CD4-positive, CD25-positive, alpha-beta regulatory T cell (primary cell): ENCODE measurements at regions not wholly inside any gene's neighbourhood (a gene's known extent, or its start where the extent isn't known, plus 50 kb on each side); places are given as distances from the start of the nearest gene placed in this dataset.
"Not testable (repeated sequence)": the region's sequence is repeated elsewhere in the genome, so short reads cannot be mapped to it uniquely, and the experiment has no call there.

Experiments used
- ATAC-seq, 2 donors: fragments of 150-1000 bp; cut with Tn5 transposase; one replicate each; pipeline ENCODE4 v1.10.0; 2021; ENCODE audit warnings: low read depth in 2 of 2, moderate number of reproducible peaks in 2 of 2, moderate library complexity in 1 of 2
- DNase-seq, 3 donors: peaks; one replicate each; pipeline versions ENCODE4 v3.0.0 to v3.0.0-alpha.2; 2012 to 2022; ENCODE audit warnings: mixed read lengths in 1 of 3
- H3K27ac ChIP-seq: one replicate; pipeline ENCODE4 v1.7.0; 2013; ENCODE audit warnings: mild to moderate bottlenecking, low read length; ENCODE audit not compliant: insufficient read depth, poor library complexity, severe bottlenecking
- H3K27me3 ChIP-seq: one replicate; pipeline ENCODE4 v1.7.0; 2013; ENCODE audit warnings: low read length; ENCODE audit not compliant: control insufficient read depth, insufficient read depth
- H3K36me3 ChIP-seq: one replicate; pipeline ENCODE4 v1.7.0; 2013; ENCODE audit warnings: mild to moderate bottlenecking, low read length, moderate library complexity; ENCODE audit not compliant: control insufficient read depth, insufficient read depth
- H3K4me1 ChIP-seq: 2 replicates; pipeline ENCODE4 v1.7.0; 2013; ENCODE audit warnings: mild to moderate bottlenecking, low read length; ENCODE audit not compliant: insufficient read depth, control insufficient read depth, poor library complexity, severe bottlenecking
- H3K4me3 ChIP-seq: one replicate; pipeline ENCODE4 v1.7.0; 2013; ENCODE audit warnings: low read depth, mild to moderate bottlenecking, low read length, moderate library complexity
- H3K9me3 ChIP-seq, 2 experiments: 1 replicate in 1 of 2; 2 replicates in 1 of 2; pipeline ENCODE4 v1.7.0; 2013; ENCODE audit warnings: low read length in 2 of 2, mild to moderate bottlenecking in 1 of 2, moderate library complexity in 1 of 2; ENCODE audit not compliant: control insufficient read depth in 2 of 2
- H3K27ac Mint-ChIP-seq, 3 donors: one replicate each; pipeline ENCODE4 v1.8.0; 2020 to 2022; ENCODE audit warnings: mild to moderate bottlenecking in 3 of 3, mixed read lengths in 3 of 3, moderate library complexity in 2 of 3
- H3K27me3 Mint-ChIP-seq: one replicate; pipeline ENCODE4 v1.8.0; 2022; ENCODE audit warnings: mild to moderate bottlenecking, mixed read lengths
- H3K36me3 Mint-ChIP-seq: one replicate; pipeline ENCODE4 v1.8.0; 2020; ENCODE audit warnings: mixed read lengths
- H3K4me1 Mint-ChIP-seq, 4 donors: one replicate each; pipeline ENCODE4 v1.8.0; 2020 to 2022; ENCODE audit warnings: mixed read lengths in 4 of 4, mild to moderate bottlenecking in 1 of 4
- H3K4me3 Mint-ChIP-seq, 4 donors: one replicate each; pipeline ENCODE4 v1.8.0; 2020 to 2022; ENCODE audit warnings: mild to moderate bottlenecking in 4 of 4, mixed read lengths in 4 of 4, moderate library complexity in 3 of 4
- H3K9me3 Mint-ChIP-seq, 7 donors: one replicate each; pipeline ENCODE4 v1.8.0; 2020 to 2022; ENCODE audit warnings: mixed read lengths in 7 of 7, mild to moderate bottlenecking in 3 of 7, moderate library complexity in 2 of 7

- Mint-ChIP-seq H3K27me3 (no peaks in the 10 kb centered on the region), H3K4me1 (peaks cover 0 to 2% (median 0%) of the 10 kb centered on the region in 4 donors), H3K27ac (no peak overlapping the region), H3K9me3 (peaks cover 0 to 12% (median 5%) of the 10 kb centered on the region in 7 donors), H3K4me3 (no peak overlapping the region), H3K36me3 (no peaks in the 10 kb centered on the region)
- Histone ChIP-seq H3K36me3 (no peaks in the 10 kb centered on the region), H3K27ac (no peak overlapping the region), H3K9me3 (no peaks in the 10 kb centered on the region), H3K27me3 (no peaks in the 10 kb centered on the region), H3K4me3 (no peak overlapping the region), H3K4me1 (no peaks in the 10 kb centered on the region)
- DNase-seq: no peak
- ATAC-seq: no peak
Observed at GRCh38 chr6:77094821-77095220, 368.5 kb downstream of the HTR1B start.

GRCh38 chr6:77092971-77093370 lies 370.3 kb downstream of the HTR1B start:
- Mint-ChIP-seq H3K9me3 (peaks cover 0 to 18% (median 7%) of the 10 kb centered on the region in 7 donors), H3K27me3 (no peaks in the 10 kb centered on the region), H3K4me1 (peaks cover 0 to 6% (median 0%) of the 10 kb centered on the region in 4 donors), H3K36me3 (no peaks in the 10 kb centered on the region), H3K4me3 (no peak overlapping the region), H3K27ac (no peak overlapping the region)
- Histone ChIP-seq H3K4me1 (no peaks in the 10 kb centered on the region), H3K27ac (no peak overlapping the region), H3K27me3 (no peaks in the 10 kb centered on the region), H3K9me3 (no peaks in the 10 kb centered on the region), H3K4me3 (no peak overlapping the region), H3K36me3 (no peaks in the 10 kb centered on the region)
- no peak for ATAC-seq
- no peak for DNase-seq

- Histone ChIP-seq H3K4me1 (no peaks in the 10 kb centered on the region), H3K9me3 (no peaks in the 10 kb centered on the region), H3K4me3 (no peak overlapping the region), H3K27ac (no peak overlapping the region), H3K36me3 (no peaks in the 10 kb centered on the region), H3K27me3 (no peaks in the 10 kb centered on the region)
- no peak overlapping the region for H3K4me3 Mint-ChIP-seq
- ATAC-seq (no peak), DNase-seq (no peak)
- H3K27ac Mint-ChIP-seq: no peak overlapping the region
- no peaks in the 10 kb centered on the region for H3K36me3 Mint-ChIP-seq
- peaks cover 0 to 18% (median 5%) of the 10 kb centered on the region in 7 donors for H3K9me3 Mint-ChIP-seq
- H3K4me1 Mint-ChIP-seq: peaks cover 0 to 6% (median 0%) of the 10 kb centered on the region in 4 donors
- no peaks in the 10 kb centered on the region for H3K27me3 Mint-ChIP-seq
Observed at GRCh38 chr6:77089776-77090175, 373.5 kb downstream of the HTR1B start.

GRCh38 chr6:77087794-77088318 lies 375.4 kb downstream of the HTR1B start:
- H3K4me1 ChIP-seq, H3K27ac Mint-ChIP-seq, H3K36me3 ChIP-seq, H3K36me3 Mint-ChIP-seq, H3K4me3 Mint-ChIP-seq, H3K9me3 ChIP-seq, H3K4me1 Mint-ChIP-seq, H3K27me3 Mint-ChIP-seq, H3K27ac ChIP-seq, DNase-seq, ATAC-seq, H3K27me3 ChIP-seq, H3K4me3 ChIP-seq: not testable (repeated sequence)
- peaks cover 0 to 14% (median 5%) of the 10 kb centered on the region in 7 donors for H3K9me3 Mint-ChIP-seq

- peaks cover 0 to 6% of the 10 kb centered on the region in 2 experiments for H3K9me3 ChIP-seq
- H3K9me3 Mint-ChIP-seq: peaks cover 0 to 9% (median 7%) of the 10 kb centered on the region in 7 donors
Observed at GRCh38 chr6:77074037-77074713, 389.1 kb downstream of the HTR1B start.

GRCh38 chr6:77073410-77073760 lies 389.9 kb downstream of the HTR1B start:
- Mint-ChIP-seq H3K27ac (no peak overlapping the region), H3K4me3 (no peak overlapping the region), H3K4me1 (no peaks in the 10 kb centered on the region), H3K9me3 (peaks cover 0 to 9% (median 8%) of the 10 kb centered on the region in 7 donors), H3K27me3 (no peaks in the 10 kb centered on the region), H3K36me3 (no peaks in the 10 kb centered on the region)
- Histone ChIP-seq H3K36me3 (no peaks in the 10 kb centered on the region), H3K27ac (no peak overlapping the region), H3K4me1 (no peaks in the 10 kb centered on the region), H3K4me3 (no peak overlapping the region), H3K27me3 (no peaks in the 10 kb centered on the region), H3K9me3 (peaks cover 0 to 6% of the 10 kb centered on the region in 2 experiments)
- ATAC-seq (no peak), DNase-seq (no peak)

More at GRCh38 chr6:77074037-77074713, 389.1 kb downstream of the HTR1B start:
- Histone ChIP-seq H3K4me1 (no peaks in the 10 kb centered on the region), H3K27ac (no peak overlapping the region), H3K27me3 (no peaks in the 10 kb centered on the region), H3K4me3 (no peak overlapping the region), H3K36me3 (no peaks in the 10 kb centered on the region)
- Mint-ChIP-seq H3K4me1 (no peaks in the 10 kb centered on the region), H3K27ac (no peak overlapping the region), H3K27me3 (no peaks in the 10 kb centered on the region), H3K4me3 (no peak overlapping the region), H3K36me3 (no peaks in the 10 kb centered on the region)
- no peak for ATAC-seq
- no peak for DNase-seq

- Mint-ChIP-seq H3K4me1 (no peaks in the 10 kb centered on the region), H3K4me3 (no peak overlapping the region), H3K36me3 (no peaks in the 10 kb centered on the region), H3K27me3 (no peaks in the 10 kb centered on the region), H3K9me3 (peaks cover 0 to 12% (median 7%) of the 10 kb centered on the region in 7 donors), H3K27ac (no peak overlapping the region)
- ATAC-seq (no peak), DNase-seq (no peak)
- Histone ChIP-seq H3K9me3 (peaks cover 0 to 6% of the 10 kb centered on the region in 2 experiments), H3K36me3 (no peaks in the 10 kb centered on the region), H3K27me3 (no peaks in the 10 kb centered on the region), H3K4me1 (no peaks in the 10 kb centered on the region), H3K27ac (no peak overlapping the region), H3K4me3 (no peak overlapping the region)
Observed at GRCh38 chr6:77072694-77073409, 390.4 kb downstream of the HTR1B start.
